Stimulated activated effector memory CD8-positive, alpha-beta T cell treated with anti-CD3 and anti-CD28 coated beads, Interleukin-12 subunit alpha, Interleukin-12 subunit beta, amount 100 ng/mL, for 72 hours (primary cell): ENCODE measurements at regions not wholly inside any gene's neighbourhood (a gene's known extent, or its start where the extent isn't known, plus 50 kb on each side); places are given as distances from the start of the nearest gene placed in this dataset.
A peak's percentile ranks its signal among the peaks of the same experiment; 100 is the strongest.

Experiments used
- ATAC-seq: fragments of 150-1000 bp; cut with Tn5 transposase; 2 replicates; pipeline ENCODE4 v1.10.0; 2021
- DNase-seq, 2 donors: peaks; one replicate each; pipeline ENCODE4 v3.0.0; 2021 to 2022; ENCODE audit warnings: low spot score in 2 of 2
- H3K27ac Mint-ChIP-seq: one replicate; pipeline ENCODE4 v1.8.0; 2022; ENCODE audit warnings: mild to moderate bottlenecking, mixed read lengths
- H3K36me3 Mint-ChIP-seq: one replicate; pipeline ENCODE4 v1.8.0; 2022; ENCODE audit warnings: mild to moderate bottlenecking, mixed read lengths
- H3K4me1 Mint-ChIP-seq: one replicate; pipeline ENCODE4 v1.8.0; 2022; ENCODE audit warnings: mixed read lengths
- H3K4me3 Mint-ChIP-seq: one replicate; pipeline ENCODE4 v1.8.0; 2022; ENCODE audit warnings: mild to moderate bottlenecking, mixed read lengths
- H3K9me3 Mint-ChIP-seq: one replicate; pipeline ENCODE4 v1.8.0; 2022; ENCODE audit warnings: mixed read lengths

DNA sequence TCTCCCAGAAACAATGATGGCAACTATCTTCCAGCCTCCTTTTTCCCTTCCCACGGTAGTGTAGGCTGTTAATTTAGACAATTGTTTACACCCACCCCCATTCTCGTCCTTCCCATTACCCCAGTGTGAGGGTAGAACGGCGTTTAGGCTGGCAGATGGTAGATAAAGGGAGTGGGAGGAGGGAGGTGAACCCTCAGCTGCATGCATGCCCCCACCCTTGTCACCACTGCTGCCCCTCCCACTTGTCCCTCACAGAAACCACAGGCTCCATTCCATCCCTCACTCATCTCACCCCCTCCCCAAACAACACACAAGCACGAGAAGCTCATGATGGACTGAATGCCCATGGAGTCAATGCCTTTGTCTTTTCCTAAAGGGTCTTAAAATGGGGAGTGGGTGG is 107.9 kb upstream of the PARD3B start:
- no peaks in the 10 kb centered on the region for H3K36me3 Mint-ChIP-seq
- H3K27ac Mint-ChIP-seq: no peak overlapping the region
- no peak for ATAC-seq
- no peak for DNase-seq
- H3K9me3 Mint-ChIP-seq: peaks cover 5% of the 10 kb centered on the region
- H3K4me3 Mint-ChIP-seq: no peak overlapping the region
- H3K4me1 Mint-ChIP-seq: no peaks in the 10 kb centered on the region

DNA sequence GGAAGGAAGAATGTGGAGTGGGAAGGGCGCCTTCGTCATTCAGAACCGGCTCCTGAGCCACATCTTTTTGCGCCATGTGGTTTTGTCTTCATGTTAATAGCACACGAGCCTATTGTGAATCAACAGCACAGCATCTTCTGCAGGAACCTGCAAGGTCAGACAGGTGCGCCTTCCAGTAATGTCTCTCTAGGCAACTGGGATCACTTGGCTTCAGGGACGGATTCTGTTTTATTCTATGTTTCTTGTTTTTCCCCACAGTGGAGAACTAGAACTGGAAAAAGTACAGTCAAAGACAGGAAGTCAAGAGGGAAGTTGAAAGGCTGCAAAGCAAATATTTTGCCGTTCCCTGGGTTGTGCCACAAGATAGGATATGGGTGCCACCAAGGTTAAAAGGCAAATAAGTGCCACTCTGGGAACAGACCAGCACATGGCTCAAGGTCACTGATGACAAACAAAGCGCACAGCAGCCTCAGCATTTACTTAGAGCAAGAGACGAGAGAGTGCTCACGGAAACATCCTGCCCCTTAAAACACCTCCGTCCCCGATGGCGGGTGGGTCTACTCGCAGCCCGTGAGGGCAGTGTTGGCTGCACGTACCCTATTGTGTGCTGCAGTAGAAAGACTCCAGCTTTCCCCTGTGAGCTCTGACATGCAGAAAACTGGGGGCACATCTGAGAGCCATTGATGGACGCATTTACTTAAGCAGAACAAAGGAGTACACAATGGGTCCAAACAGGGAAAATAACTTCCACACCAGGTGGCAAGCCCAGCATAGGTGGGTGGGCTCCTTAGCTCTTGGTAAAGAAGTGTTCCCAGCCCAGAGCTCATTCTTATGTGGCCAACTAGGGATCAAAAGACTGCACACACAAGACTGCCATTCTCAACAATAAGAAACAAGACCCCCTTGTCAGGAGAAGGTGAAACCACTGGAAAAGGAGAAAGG is 107.2 kb upstream of the PARD3B start:
- H3K36me3 Mint-ChIP-seq: no peaks in the 10 kb centered on the region

DNA sequence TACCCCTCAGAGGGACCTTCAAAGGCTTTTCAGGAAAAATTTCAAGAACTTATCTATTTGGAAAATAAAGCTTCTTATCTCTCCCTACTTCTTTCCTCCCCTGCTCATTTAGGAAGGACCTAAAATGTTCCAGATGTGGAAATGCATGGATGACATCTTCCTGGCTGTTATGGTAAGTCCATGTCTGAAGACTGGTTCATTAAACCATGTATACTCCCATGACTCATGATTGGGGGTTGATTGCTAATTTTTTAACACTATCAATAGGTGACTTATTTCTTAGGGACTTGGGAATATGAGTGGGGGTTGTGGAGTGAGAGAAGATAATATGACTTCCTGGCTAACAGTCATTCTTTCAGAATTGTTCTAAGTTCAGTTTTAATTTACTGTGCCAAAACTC is 104.0 kb upstream of the PARD3B start:
- Mint-ChIP-seq H3K4me3 (no peak overlapping the region), H3K4me1 (no peaks in the 10 kb centered on the region), H3K9me3 (peaks cover 5% of the 10 kb centered on the region), H3K27ac (no peak overlapping the region), H3K36me3 (no peaks in the 10 kb centered on the region)
- ATAC-seq: no peak
- no peak for DNase-seq

More for the DNA sequence above, 107.2 kb upstream of the PARD3B start:
- H3K4me1 Mint-ChIP-seq: no peaks in the 10 kb centered on the region
- no peak for DNase-seq
- no peaks in the 10 kb centered on the region for H3K9me3 Mint-ChIP-seq
- peak; percentile 11 for ATAC-seq
- H3K27ac Mint-ChIP-seq: no peak overlapping the region
- H3K4me3 Mint-ChIP-seq: no peak overlapping the region

DNA sequence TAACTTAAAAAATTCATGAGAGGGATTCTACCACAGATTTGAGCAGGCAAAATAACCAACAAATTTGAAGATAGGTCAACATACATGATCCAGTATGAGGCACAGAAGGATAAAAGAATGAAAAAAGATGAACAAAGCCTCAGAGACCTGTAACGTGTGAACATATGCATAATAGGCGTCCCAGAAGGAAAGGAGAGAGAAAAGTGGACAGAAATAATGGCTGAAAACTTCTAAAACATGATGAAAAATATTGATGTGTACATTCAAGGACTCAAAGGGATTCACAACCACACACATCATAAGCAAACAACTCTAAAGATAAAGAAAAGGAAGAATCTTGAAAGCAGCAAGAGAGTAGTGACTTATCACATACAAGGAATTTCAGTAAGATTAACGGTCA is 100.1 kb upstream of the PARD3B start:
- Mint-ChIP-seq H3K36me3 (no peaks in the 10 kb centered on the region), H3K4me1 (no peaks in the 10 kb centered on the region), H3K27ac (no peak overlapping the region), H3K9me3 (peaks cover 5% of the 10 kb centered on the region), H3K4me3 (no peak overlapping the region)
- no peak for ATAC-seq
- DNase-seq: no peak

DNA sequence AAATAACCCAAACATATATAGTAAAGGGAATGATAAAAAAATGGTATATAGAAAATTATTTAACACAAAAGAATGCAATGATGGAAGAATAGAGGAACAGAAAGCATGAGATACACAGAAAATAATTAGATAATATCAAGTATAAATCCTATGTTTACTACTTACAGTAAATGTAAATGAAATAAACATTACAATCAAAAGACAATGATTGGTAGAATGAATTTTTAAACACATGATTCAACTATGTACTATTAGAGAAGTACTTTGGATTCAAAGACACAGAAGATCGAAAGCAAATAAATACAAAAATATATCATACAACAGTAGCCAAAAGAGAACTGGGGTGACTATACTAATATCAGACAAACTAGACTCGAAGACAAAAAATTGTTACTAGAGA is 97.6 kb upstream of the PARD3B start:
- no peaks in the 10 kb centered on the region for H3K36me3 Mint-ChIP-seq
- H3K27ac Mint-ChIP-seq: no peak overlapping the region
- H3K4me3 Mint-ChIP-seq: no peak overlapping the region
- DNase-seq: no peak
- no peak for ATAC-seq
- H3K9me3 Mint-ChIP-seq: peaks cover 5% of the 10 kb centered on the region
- no peaks in the 10 kb centered on the region for H3K4me1 Mint-ChIP-seq

DNA sequence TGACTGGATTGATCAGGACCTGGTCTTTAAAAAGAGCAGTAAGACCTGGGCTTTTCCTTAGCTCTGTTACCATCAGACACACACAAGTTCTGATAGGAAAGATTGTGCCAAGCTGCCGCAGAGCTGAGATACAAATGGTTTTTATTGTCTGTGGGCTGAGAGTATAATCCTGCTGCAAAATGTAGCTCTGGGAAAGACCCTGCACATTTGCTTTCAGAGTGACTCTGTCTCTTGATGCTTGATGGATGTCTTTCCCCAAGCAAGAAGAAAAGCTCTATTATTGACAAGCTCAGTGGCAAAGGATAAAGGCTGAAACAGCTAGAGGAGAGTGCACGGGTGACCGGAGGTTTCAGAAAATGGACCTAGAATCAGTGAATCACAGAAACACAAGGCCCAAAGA is 95.3 kb upstream of the PARD3B start:
- ATAC-seq: no peak
- no peaks in the 10 kb centered on the region for H3K4me1 Mint-ChIP-seq
- DNase-seq: no peak

DNA sequence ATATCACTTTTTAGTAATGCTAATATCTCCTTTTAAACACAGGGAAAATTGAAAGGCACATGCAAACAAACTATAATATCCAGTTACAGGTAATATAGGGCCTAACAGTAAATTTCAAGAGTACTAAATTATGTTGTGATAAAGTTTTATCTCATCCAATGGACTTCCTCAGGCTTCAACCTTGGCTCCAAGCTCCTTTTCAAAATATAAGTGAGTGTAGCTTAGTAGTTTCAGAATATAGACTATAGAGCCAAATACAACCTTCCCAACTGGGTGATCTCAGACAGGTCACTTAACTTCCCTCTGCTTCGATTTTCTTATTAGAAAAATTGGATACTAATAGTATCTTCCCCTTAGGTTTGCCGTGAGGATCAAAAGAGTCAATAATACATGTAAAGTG is 93.5 kb upstream of the PARD3B start:
- Mint-ChIP-seq H3K4me1 (no peaks in the 10 kb centered on the region), H3K4me3 (no peak overlapping the region), H3K27ac (no peak overlapping the region), H3K36me3 (no peaks in the 10 kb centered on the region), H3K9me3 (no peaks in the 10 kb centered on the region)
- no peak for ATAC-seq
- no peak for DNase-seq

More for the DNA sequence above, 95.3 kb upstream of the PARD3B start:
- H3K27ac Mint-ChIP-seq: no peak overlapping the region
- H3K36me3 Mint-ChIP-seq: no peaks in the 10 kb centered on the region
- H3K4me3 Mint-ChIP-seq: no peak overlapping the region
- peaks cover 4% of the 10 kb centered on the region for H3K9me3 Mint-ChIP-seq

DNA sequence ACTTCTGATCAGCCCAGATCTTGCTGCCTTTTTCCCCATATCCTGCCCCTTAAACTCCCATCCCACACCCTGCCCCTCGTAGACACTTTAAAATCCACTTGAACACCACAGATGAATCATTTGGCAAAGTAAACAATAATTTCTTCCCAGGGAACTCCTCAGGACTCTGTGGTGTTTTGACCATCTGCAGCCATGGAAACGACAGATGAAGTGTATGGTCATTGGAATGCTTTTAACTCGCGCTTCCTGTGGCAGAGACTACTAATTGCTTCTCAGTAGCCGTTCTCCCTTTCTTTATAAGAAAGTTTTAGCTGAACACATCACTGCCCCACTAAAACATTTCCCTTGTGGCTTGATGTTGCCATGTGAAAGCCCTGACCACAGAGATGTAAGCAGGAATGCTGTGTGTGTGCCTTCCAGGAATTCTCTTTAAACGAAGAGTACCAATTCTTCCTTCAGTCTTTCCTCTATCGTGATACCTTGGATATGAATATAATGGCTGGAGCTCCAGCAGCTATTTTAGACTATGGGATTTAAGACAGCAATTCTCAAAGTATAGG is 92.7 kb upstream of the PARD3B start:
- DNase-seq (no peak), ATAC-seq (no peak)
- Mint-ChIP-seq H3K4me1 (no peaks in the 10 kb centered on the region), H3K4me3 (no peak overlapping the region), H3K27ac (no peak overlapping the region), H3K36me3 (no peaks in the 10 kb centered on the region), H3K9me3 (no peaks in the 10 kb centered on the region)

DNA sequence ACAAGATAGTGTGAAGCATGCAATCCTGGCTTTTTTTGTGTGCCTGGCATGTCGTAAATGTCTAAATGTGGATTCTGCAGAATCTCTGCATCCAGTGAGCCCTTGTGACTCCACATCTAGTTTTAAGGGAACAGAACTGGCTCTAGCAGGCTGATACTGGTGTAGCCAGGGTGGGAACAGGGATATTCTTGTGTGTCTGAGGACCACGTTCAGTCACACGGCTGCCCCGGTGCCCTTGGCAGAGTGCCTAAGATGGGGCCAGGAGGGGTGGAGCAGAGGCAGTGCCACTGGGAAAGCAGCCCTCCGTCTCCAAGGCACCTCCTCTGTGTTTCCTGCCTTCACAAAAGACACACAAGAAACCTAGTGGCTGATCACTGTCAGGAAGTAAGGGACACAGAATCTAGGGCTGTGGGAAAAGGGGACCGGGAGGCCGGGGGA is 91.5 kb upstream of the PARD3B start:
- no peaks in the 10 kb centered on the region for H3K36me3 Mint-ChIP-seq
- no peak overlapping the region for H3K27ac Mint-ChIP-seq
- H3K4me3 Mint-ChIP-seq: no peak overlapping the region
- no peak for ATAC-seq
- no peaks in the 10 kb centered on the region for H3K4me1 Mint-ChIP-seq
- no peak for DNase-seq
- no peaks in the 10 kb centered on the region for H3K9me3 Mint-ChIP-seq

DNA sequence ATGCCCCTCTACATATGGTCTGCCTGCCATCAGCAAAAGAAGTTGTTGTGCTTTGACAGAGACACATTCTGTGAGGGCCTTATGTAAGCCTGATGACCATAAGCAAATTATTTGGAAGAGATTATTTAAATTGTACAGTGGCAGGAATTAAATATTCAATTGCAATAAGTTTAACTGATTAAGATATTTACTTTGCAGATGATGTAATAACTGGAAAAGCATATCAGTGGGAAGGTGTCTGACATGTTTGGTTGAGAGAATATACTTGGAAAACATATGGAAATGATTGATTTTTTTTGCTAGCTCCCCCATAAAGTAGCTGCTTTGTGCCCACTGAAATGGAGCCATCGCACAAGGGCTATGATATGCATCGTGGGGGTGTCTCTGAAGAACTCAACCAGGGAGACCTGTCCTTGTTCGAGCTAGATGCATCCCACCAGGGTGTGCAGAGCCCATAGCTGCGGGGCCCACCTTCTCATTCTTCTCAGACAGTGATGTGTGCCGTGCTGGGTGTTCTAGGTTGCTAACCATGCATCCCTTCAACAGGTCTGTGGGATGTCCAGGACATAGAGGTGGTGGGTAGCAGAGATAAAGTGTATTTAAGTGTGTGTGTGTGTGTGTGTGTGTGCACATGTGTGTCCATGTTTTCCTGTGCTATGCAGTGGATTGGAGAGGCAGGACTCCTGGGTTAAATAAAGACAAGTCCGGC is 90.4 kb upstream of the PARD3B start:
- ATAC-seq (no peak), DNase-seq (no peak)
- Mint-ChIP-seq H3K4me3 (no peak overlapping the region), H3K36me3 (no peaks in the 10 kb centered on the region), H3K27ac (no peak overlapping the region), H3K4me1 (no peaks in the 10 kb centered on the region), H3K9me3 (no peaks in the 10 kb centered on the region)

DNA sequence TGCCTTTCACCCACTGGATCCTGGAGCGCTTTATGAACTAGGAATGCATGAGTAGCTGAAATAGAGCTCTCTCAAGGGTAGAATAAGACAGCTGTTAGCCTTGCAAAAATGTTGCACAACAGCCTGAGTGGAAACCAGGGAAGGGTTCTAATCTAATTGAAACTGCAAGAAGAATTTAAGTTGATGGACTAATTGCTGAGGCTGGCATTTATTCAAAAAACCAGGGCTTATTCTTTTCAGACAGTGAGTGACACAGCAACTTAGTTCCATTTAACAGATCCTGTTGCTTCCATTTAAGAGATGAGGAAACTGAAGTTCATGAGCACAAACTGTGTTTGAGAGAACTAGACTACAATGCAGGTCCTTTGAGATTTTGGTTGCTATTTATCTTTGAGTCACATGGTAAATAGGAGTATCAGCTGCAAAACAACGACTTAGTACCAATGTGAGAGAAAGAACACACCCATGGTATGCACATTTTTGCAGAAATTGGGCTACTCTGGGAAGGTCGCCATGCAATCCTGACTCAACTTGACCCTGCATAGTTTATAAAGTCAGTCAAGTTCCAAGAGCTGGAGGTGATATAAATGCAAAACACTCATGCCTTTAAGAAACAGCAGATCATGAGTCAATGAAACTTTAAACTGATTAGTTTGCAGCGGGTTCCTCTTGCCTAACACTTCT is 76.4 kb upstream of the PARD3B start:
- DNase-seq (no peak), ATAC-seq (no peak)
- H3K4me1 Mint-ChIP-seq: no peaks in the 10 kb centered on the region
- H3K4me3 Mint-ChIP-seq: no peak overlapping the region
- H3K36me3 Mint-ChIP-seq: no peaks in the 10 kb centered on the region
- no peak overlapping the region for H3K27ac Mint-ChIP-seq
- H3K9me3 Mint-ChIP-seq: no peaks in the 10 kb centered on the region

DNA sequence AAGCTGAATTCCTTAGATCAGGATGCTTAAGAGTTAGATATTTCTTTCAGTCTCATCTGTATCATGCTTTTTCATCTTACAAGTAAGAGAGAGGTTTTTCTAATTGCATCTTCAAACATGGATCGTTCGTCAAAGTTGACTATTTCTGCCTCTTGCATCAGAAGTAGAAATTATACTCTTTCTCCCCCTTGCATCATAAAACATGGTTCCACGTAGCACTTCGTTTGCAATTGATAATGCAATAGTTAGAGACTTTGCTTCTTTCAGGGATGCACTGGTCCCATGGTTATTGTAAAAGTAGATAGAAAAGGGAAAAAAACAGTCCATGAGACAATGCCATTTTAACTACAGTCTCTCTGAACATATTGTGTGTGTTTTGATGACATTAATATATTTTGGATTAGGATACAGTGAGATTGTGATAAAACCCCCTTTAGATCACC is 75.1 kb upstream of the PARD3B start:
- no peak for ATAC-seq
- H3K4me3 Mint-ChIP-seq: no peak overlapping the region
- no peaks in the 10 kb centered on the region for H3K36me3 Mint-ChIP-seq
- H3K9me3 Mint-ChIP-seq: no peaks in the 10 kb centered on the region
- H3K4me1 Mint-ChIP-seq: no peaks in the 10 kb centered on the region
- no peak overlapping the region for H3K27ac Mint-ChIP-seq
- no peak for DNase-seq

DNA sequence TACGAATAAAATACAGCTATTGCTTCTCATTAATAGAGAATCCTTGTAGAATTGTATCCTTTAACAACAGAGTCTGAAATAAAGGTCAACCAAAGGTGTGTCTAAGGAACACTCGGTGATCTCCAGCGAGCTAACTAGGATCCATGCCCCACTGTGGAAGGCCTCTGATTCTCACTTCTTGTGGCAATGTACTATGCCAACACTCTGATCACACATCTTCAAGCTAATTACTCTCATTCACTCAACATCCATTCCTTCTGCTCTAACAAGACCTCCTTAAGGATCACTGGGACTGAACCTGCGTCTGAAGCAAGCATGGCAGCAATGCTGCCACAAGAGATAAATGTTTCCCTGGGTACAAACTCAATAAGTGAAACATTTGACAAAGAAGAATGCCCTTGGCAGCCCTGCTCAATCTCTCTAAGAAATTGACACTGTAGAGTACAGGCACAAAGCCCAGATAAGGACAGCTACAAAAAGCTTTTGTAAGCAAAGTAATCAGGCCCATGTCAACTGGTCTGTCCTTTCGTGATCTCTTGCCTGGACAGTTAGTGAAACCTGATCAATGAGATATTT is 74.6 kb upstream of the PARD3B start:
- Mint-ChIP-seq H3K36me3 (no peaks in the 10 kb centered on the region), H3K27ac (no peak overlapping the region), H3K9me3 (no peaks in the 10 kb centered on the region), H3K4me1 (no peaks in the 10 kb centered on the region), H3K4me3 (no peak overlapping the region)
- ATAC-seq (no peak), DNase-seq (no peak)

DNA sequence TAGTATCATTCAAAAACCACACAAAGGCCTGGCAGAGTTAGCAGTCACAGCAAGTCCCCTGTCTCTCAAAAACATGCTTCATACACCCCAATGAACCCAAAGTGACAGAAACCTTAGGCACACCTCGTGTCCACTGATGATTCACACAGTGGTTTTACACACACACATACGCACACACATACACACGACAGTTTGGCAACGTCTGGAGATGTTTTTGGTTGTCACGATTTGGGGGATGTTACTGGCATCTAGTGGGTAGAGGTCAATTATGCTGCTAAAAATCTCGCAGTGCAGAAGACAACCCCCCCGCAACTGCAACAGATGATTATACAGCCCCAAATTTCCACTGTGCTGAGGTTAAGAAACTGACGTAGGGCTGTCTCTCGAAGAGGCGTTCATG is 72.9 kb upstream of the PARD3B start:
- H3K4me1 Mint-ChIP-seq: no peaks in the 10 kb centered on the region
- H3K27ac Mint-ChIP-seq: no peak overlapping the region
- DNase-seq (no peak), ATAC-seq (no peak)
- H3K36me3 Mint-ChIP-seq: no peaks in the 10 kb centered on the region
- no peak overlapping the region for H3K4me3 Mint-ChIP-seq
- no peaks in the 10 kb centered on the region for H3K9me3 Mint-ChIP-seq

DNA sequence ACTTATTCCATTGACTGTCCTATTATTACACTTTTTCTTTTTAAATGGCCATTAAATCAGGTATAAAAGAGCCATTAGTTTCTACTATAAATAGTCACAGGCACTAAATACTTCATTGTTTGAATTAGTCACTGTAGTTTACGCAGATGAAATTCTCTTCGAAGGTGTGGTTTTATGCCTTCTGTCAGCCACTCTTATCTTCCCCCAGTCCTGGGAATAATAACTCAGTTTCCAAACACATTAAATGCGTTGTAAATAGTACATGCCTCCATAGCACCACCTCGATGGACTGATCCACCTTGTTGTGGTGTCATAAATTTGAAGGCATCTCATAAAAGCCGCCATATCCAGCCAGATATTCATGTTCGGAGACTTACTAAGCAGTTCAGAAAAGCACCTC is 72.1 kb upstream of the PARD3B start:
- Mint-ChIP-seq H3K27ac (no peak overlapping the region), H3K36me3 (no peaks in the 10 kb centered on the region), H3K4me3 (no peak overlapping the region), H3K4me1 (no peaks in the 10 kb centered on the region), H3K9me3 (no peaks in the 10 kb centered on the region)
- ATAC-seq (no peak), DNase-seq (no peak)
